Suprapubic skin (tissue), 4 donors: ENCODE measurements at regions not wholly inside any gene's neighbourhood (a gene's known extent, or its start where the extent isn't known, plus 50 kb on each side); places are given as distances from the start of the nearest gene placed in this dataset.

Experiments used
- EP300 ChIP-seq: sonication (generic); formaldehyde crosslinking; IDR thresholded peaks from one replicate; pipeline ENCODE4 v1.6.1; 2017; ENCODE audit warnings: antibody characterized with exemption
- POLR2A ChIP-seq, 2 donors: fragments of 450-650 bp; IDR thresholded peaks; one replicate each; pipeline ENCODE4 v1.6.1; 2017; ENCODE audit warnings: antibody characterized with exemption in 2 of 2, mild to moderate bottlenecking in 2 of 2, moderate library complexity in 2 of 2
- POLR2AphosphoS5 ChIP-seq, 3 donors: sonication (generic); formaldehyde crosslinking; IDR thresholded peaks; one replicate each; pipeline ENCODE4 v1.6.1; 2017; ENCODE audit warnings: antibody characterized with exemption in 3 of 3
- TF ChIP-seq, protein P1 (sequence below), 2 donors: fragments of 200-600 bp in 1 of 2; fragments of 450-650 bp in 1 of 2; sonication (generic) in 1 of 2; IDR thresholded peaks; one replicate each; pipeline ENCODE4 v1.5.1; 2016 to 2019; ENCODE audit warnings: antibody characterized with exemption in 2 of 2, mild to moderate bottlenecking in 1 of 2, moderate library complexity in 1 of 2

DNA sequence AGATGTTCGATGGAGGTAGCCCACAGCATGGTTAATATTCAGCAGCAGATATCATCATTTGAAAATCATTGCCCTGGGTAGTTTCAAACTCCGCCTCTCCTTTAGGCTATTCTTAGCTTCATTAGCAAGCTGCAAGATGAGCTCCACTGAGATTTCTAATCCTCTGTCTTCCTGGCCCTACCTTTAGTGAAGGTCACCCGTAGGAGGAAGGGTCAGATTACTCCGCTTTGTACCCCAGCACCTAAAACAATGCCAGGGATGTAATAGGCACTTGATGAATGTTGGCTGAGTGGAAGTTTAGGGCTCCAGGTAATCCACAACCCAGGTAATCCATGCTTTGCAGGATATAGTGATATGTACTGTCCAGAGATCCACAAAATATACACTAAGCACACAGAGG is 260.1 kb upstream of the MTNR1B start:
- TF ChIP-seq POLR2A (IDR thresholded peaks at IDR 0.05) (no peak), EP300 (no peak), POLR2AphosphoS5 (IDR thresholded peaks at IDR 0.05) (no peak)
- TF ChIP-seq, protein P1, sequence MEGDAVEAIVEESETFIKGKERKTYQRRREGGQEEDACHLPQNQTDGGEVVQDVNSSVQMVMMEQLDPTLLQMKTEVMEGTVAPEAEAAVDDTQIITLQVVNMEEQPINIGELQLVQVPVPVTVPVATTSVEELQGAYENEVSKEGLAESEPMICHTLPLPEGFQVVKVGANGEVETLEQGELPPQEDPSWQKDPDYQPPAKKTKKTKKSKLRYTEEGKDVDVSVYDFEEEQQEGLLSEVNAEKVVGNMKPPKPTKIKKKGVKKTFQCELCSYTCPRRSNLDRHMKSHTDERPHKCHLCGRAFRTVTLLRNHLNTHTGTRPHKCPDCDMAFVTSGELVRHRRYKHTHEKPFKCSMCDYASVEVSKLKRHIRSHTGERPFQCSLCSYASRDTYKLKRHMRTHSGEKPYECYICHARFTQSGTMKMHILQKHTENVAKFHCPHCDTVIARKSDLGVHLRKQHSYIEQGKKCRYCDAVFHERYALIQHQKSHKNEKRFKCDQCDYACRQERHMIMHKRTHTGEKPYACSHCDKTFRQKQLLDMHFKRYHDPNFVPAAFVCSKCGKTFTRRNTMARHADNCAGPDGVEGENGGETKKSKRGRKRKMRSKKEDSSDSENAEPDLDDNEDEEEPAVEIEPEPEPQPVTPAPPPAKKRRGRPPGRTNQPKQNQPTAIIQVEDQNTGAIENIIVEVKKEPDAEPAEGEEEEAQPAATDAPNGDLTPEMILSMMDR (IDR thresholded peaks at IDR 0.05), result no peak
